ENCODE measurements at regions not wholly inside any gene's neighbourhood (a gene's known extent, or its start where the extent isn't known, plus 50 kb on each side); places are given as distances from the start of the nearest gene placed in this dataset.
"Not testable (repeated sequence)": the region's sequence is repeated elsewhere in the genome, so short reads cannot be mapped to it uniquely, and the experiment has no call there.

GRCh38 chr17:51425773-51426172 is 165.4 kb downstream of the UTP18 start:
- intact Hi-C loops (cut with DNase I): no loop called here

DNA sequence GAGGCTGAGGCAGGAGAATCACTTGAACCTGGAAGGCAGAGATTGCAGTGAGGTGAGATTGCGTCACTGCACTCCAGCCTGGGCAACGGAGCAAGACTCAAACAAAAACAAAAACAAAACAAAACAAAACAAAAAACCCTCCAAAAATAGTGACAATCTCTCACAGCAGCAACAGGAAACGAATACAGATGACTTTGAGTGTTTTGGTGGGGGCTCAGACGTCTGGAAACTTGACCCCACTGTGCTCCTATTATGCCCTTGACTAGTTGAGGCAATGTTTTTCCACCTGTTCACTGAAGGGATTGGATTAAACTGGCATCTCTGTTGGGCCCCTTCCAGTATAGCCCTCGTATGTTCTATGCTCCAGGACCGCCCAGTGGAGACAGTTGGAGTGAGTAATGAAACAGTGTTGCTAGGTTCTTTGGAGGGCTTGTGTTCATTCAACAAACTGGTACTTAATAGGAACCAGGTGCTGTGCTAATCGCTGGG is 167.0 kb downstream of the UTP18 start:
- Histone ChIP-seq H3K9me3 (no peaks in the 10 kb centered on the region), H3K27ac (no peak overlapping the region), H3K4me1 (no peaks in the 10 kb centered on the region), H3K36me3 (no peaks in the 10 kb centered on the region), H3K27me3 (peaks cover 0 to 6% of the 10 kb centered on the region in 2 donors), H3K4me3 (no peak overlapping the region)
- intact Hi-C loops (cut with DNase I): no loop called here
- DNase-seq (no peak), ATAC-seq (no peak)
- TF ChIP-seq, protein P1, sequence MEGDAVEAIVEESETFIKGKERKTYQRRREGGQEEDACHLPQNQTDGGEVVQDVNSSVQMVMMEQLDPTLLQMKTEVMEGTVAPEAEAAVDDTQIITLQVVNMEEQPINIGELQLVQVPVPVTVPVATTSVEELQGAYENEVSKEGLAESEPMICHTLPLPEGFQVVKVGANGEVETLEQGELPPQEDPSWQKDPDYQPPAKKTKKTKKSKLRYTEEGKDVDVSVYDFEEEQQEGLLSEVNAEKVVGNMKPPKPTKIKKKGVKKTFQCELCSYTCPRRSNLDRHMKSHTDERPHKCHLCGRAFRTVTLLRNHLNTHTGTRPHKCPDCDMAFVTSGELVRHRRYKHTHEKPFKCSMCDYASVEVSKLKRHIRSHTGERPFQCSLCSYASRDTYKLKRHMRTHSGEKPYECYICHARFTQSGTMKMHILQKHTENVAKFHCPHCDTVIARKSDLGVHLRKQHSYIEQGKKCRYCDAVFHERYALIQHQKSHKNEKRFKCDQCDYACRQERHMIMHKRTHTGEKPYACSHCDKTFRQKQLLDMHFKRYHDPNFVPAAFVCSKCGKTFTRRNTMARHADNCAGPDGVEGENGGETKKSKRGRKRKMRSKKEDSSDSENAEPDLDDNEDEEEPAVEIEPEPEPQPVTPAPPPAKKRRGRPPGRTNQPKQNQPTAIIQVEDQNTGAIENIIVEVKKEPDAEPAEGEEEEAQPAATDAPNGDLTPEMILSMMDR (IDR thresholded peaks at IDR 0.05): no peak

More at GRCh38 chr17:51425773-51426172, 165.4 kb downstream of the UTP18 start:
- TF ChIP-seq, protein P1 (IDR thresholded peaks at IDR 0.05): no peak
- Histone ChIP-seq H3K9me3 (no peaks in the 10 kb centered on the region), H3K27me3 (peaks cover 0 to 18% of the 10 kb centered on the region in 2 donors), H3K27ac (no peak overlapping the region), H3K4me3 (no peak overlapping the region), H3K36me3 (no peaks in the 10 kb centered on the region), H3K4me1 (no peaks in the 10 kb centered on the region)
- DNase-seq (no peak), ATAC-seq (no peak)

DNA sequence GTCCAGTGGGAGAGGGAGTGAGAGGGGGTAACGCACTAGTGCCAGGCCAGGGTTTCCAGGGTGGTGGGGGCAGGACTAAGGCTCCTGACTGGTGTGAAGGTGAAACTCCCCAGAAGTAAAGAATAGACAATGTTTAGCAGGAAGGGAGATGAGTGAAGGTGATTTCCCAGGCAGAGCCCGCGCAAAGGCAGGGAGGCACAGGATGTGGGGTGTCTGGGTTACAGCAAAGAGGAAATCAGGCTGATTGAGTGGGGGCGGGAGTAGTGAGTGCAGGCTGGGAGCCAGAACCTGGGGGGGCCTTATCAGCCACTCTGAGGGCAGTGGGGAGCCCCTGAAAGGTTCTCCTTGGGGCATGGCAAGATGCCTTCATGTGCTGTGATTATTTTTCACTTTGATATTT is 167.5 kb downstream of the UTP18 start:
- no peaks in the 10 kb centered on the region for H3K4me1 ChIP-seq
- no peaks in the 10 kb centered on the region for H3K9me3 ChIP-seq
- H3K4me3 ChIP-seq: no peak overlapping the region
- H3K27me3 ChIP-seq: peaks cover 0 to under 1% of the 10 kb centered on the region in 2 donors
- DNase-seq (no peak), ATAC-seq (no peak)
- TF ChIP-seq, protein P1 (IDR thresholded peaks at IDR 0.05): no peak
- no peaks in the 10 kb centered on the region for H3K36me3 ChIP-seq
- intact Hi-C loops (cut with DNase I): no loop called here
- no peak overlapping the region for H3K27ac ChIP-seq

DNA sequence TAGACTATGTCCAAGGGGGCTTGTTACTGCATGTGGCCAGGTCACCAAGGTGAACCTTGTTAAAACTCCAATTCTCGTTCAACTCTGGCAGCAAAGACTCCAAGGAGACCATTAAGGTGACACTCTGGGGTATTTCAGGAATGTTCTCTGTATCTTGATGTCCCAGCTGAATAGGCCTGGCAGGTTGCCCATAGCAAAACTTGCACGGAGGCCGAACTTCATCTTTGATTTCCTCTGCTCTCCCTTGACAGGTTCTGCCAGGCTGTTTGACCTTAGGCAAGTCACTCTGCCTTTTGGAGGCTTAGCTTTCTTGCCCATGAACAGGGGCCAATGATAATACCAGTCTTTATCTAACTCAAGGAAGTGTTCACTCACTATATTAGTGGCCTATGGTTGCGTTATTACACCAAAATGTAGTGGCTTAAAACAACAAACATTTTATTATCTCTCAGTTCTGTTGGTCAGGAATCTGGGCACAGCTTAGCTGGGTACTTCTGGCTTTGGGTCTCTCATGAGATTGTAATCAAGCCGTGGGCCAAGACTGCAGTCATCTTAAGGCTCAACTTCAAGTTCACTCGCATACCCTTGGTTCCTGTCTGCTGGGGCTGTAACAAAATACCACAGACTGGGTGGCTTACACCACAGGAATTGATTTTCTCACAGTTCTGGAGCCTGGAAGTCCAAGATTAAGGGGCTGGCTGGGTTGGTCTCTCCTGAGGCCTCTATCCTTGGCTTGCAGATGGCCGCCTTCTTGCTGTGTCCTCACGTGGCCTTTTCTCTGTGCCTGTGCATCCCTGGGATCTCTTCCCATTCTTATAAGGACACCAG is 168.5 kb downstream of the UTP18 start:
- Histone ChIP-seq H3K4me3 (no peak overlapping the region), H3K4me1 (no peaks in the 10 kb centered on the region), H3K27ac (no peak overlapping the region), H3K36me3 (no peaks in the 10 kb centered on the region), H3K27me3 (no peaks in the 10 kb centered on the region), H3K9me3 (no peaks in the 10 kb centered on the region)
- DNase-seq: no peak
- no peak for ATAC-seq
- TF ChIP-seq, protein P1 (IDR thresholded peaks at IDR 0.05): no peak
- intact Hi-C loops (cut with DNase I): no loop called here

GRCh38 chr17:51429938-51430337 is 169.6 kb downstream of the UTP18 start:
- H3K27ac ChIP-seq; H3K4me3 ChIP-seq; H3K9me3 ChIP-seq; H3K27me3 ChIP-seq; H3K4me1 ChIP-seq; intact Hi-C loops (cut with DNase I); H3K36me3 ChIP-seq; DNase-seq; ATAC-seq: not testable (repeated sequence)

All from left lung (tissue), 4 donors.